ENCODE measurements at regions not wholly inside any gene's neighbourhood (a gene's known extent, or its start where the extent isn't known, plus 50 kb on each side); places are given as distances from the start of the nearest gene placed in this dataset.

- H3K79me2 ChIP-seq (ENCODE audit: insufficient read depth, low read length): no peaks in the 10 kb centered on the region
- no peak for TF ChIP-seq CTCF (conservative IDR thresholded peaks at IDR 0.05)
- Mint-ChIP-seq H3K27ac (no peak overlapping the region), H3K36me3 (ENCODE audit: insufficient read depth in 1 of 3, low read depth in 3 of 3) (no peaks in the 10 kb centered on the region), H3K4me1 (peaks cover 0 to 4% of the 10 kb centered on the region in 2 experiments; a peak in 2 of 4 replicates), H3K9me3 (no peaks in the 10 kb centered on the region), H3K27me3 (ENCODE audit: low read depth) (no peaks in the 10 kb centered on the region), H3K4me3 (no peak overlapping the region)
- no peak overlapping the region for H3K4ac ChIP-seq (ENCODE audit: low read depth, low read length)
- no peak overlapping the region for H2BK15ac ChIP-seq (ENCODE audit: low read depth, low read length)
- H3K23me2 ChIP-seq (ENCODE audit: insufficient read length, low read depth, low read length, poor library complexity, severe bottlenecking): no peaks in the 10 kb centered on the region
- H3K4me2 ChIP-seq (ENCODE audit: insufficient read depth, insufficient read length, low read length): no peak overlapping the region
- H4K8ac ChIP-seq (replicated peaks; ENCODE audit: insufficient read length, low read depth, low read length): no peak overlapping the region
- no peaks in the 10 kb centered on the region for H3K4me1 ChIP-seq (ENCODE audit: insufficient read depth, low read length)
- no peaks in the 10 kb centered on the region for H3K9me3 ChIP-seq (ENCODE audit: control insufficient read depth, low read depth, low read length)
- no peak overlapping the region for H3K56ac ChIP-seq (ENCODE audit: insufficient read length, low read depth, low read length)
- H2AK5ac ChIP-seq (ENCODE audit: insufficient read length, low read length): no peak overlapping the region
- H3K27me3 ChIP-seq (ENCODE audit: insufficient read depth, low read length): no peaks in the 10 kb centered on the region
- WGBS (ENCODE audit: extremely low coverage, insufficient read length, low lambda C conversion rate): no CpG with 5 or more reads among the region's 7 CpGs
- H2BK20ac ChIP-seq (ENCODE audit: low read depth, low read length, poor library complexity, severe bottlenecking): no peak overlapping the region
- no peak overlapping the region for H3K27ac ChIP-seq (ENCODE audit: insufficient read length, low read depth, low read length)
- H3T11ph ChIP-seq (ENCODE audit: low read length): no peak overlapping the region
- H3K79me1 ChIP-seq (ENCODE audit: insufficient read depth, low read depth, low read length, poor library complexity, severe bottlenecking): no peaks in the 10 kb centered on the region
- no peak for DNase-seq
- H2BK12ac ChIP-seq (ENCODE audit: insufficient read length, low read depth, low read length): no peak overlapping the region
- H2BK120ac ChIP-seq (ENCODE audit: low read depth, low read length, poor library complexity, severe bottlenecking): no peak overlapping the region
- no peak overlapping the region for H2AFZ ChIP-seq (ENCODE audit: low read length)
- no peak overlapping the region for H3K9ac ChIP-seq (ENCODE audit: extremely low read depth, insufficient read length, low read length)
- no peak overlapping the region for H4K5ac ChIP-seq (ENCODE audit: insufficient read length, low read depth, low read length)
- H3K18ac ChIP-seq (ENCODE audit: insufficient read length, low read depth, low read length): no peak overlapping the region
- no peak overlapping the region for H4K91ac ChIP-seq (ENCODE audit: insufficient read length, low read depth, low read length)
- H3K23ac ChIP-seq (ENCODE audit: insufficient read length, low read depth, low read length): no peak overlapping the region
- no peak overlapping the region for H2BK5ac ChIP-seq (ENCODE audit: insufficient read length, low read length)
- H4K20me1 ChIP-seq (ENCODE audit: control insufficient read depth, insufficient read depth, insufficient read length): no peaks in the 10 kb centered on the region
- no peak overlapping the region for H3K14ac ChIP-seq (ENCODE audit: insufficient read depth, low read length)
Observed at GRCh38 chr6:127022302-127022701, 96.2 kb upstream of the RSPO3 start.

Measured in H9 (cell line).